ENCODE measurements at regions not wholly inside any gene's neighbourhood (a gene's known extent, or its start where the extent isn't known, plus 50 kb on each side); places are given as distances from the start of the nearest gene placed in this dataset.
"Not testable (repeated sequence)": the region's sequence is repeated elsewhere in the genome, so short reads cannot be mapped to it uniquely, and the experiment has no call there.

DNA sequence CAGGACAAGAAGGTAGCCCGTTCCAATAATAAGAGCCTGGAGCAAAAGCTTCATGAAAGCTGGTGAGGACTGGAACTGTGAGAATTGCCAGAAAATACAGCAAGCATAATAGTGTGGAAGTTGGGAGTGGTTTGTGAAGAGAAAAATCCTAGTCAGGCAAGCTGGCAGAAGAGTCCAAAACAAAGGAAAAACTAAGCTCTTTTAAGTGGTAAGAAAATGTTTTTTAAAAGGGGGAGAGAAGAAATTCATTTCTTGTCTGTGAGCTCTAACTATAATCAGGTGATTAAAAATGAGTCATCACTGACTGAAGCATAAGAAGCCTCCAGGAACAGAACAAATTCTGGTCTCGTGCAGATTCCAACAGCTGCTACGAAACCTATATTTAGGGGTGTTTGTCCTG lies 102.6 kb downstream of the CAAP1 start:
- DNase-seq, result no peak

DNA sequence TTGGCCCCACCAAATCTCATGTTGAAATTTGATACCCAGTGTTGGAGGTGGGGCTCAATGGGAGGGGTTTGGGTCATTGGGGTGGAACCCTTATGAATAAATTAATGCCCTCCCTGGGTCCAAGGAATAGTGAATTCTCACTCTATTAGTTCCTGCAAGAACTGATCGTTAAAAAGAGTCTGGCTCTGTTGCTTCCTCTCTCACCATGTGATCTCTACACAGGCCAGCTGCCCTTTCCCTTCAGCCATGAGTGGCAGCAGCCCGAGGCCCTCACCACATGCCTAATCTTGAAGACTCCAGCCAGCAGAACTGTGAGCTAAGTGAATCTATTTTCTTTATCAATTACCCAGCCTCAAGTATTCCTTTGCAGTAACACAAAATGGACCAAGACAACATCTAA lies 106.0 kb downstream of the CAAP1 start:
- no peak for DNase-seq

DNA sequence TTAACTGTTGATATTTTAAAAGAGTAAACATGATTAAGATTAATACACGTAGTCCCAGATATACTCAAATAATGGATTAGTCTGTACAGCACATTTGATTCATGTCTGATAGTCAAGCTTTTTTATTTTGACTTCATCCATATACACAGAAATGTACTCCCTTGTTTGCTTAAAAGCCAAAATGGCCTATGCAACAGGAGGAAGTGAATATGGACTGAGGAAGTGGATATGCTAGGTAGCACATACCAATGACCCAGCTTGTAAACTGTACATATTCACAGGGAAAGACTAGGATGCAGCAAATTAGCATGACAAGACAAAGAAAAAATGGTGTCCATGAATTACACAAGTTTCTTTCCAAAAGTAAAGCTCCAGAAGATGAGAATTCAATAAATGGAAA lies 109.7 kb downstream of the CAAP1 start:
- no peak for DNase-seq

DNA sequence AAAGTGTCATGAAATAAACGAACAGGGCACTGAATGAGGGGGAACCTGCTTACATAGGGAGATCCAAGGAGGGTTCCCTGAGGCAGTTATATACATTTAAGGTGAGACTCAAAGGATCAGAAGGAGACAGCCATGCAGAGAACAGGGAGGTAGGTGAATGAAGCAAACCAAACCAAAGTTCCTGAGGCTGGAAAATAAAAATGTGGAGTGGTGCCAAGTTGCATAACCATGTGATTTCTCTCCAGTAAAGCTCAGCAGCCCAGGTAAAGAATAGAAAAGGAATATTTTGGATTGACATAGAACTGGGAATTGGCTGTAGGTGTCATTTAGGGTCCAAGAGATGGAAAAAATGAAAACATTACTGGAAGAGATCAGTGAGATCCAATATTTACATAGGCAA lies 110.7 kb downstream of the CAAP1 start:
- DNase-seq, result no peak

DNA sequence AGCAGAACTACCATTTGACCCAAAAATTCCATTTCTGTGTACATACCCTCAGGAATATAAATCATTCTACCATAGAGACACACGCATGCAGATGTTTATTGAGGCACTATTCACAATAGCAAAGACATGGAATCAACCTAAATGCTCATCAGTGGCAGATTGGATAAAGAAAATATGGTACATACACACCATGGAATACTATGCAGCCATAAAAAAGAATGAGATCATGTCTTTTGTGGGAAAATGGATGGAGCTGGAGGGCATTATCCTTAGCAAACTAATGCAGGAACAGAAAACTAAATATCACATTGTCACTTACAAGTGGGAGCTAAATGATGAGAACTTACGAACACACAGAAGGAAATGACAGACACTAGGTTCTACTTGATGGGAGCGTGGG lies 112.3 kb downstream of the CAAP1 start:
- not testable (repeated sequence) for DNase-seq

DNA sequence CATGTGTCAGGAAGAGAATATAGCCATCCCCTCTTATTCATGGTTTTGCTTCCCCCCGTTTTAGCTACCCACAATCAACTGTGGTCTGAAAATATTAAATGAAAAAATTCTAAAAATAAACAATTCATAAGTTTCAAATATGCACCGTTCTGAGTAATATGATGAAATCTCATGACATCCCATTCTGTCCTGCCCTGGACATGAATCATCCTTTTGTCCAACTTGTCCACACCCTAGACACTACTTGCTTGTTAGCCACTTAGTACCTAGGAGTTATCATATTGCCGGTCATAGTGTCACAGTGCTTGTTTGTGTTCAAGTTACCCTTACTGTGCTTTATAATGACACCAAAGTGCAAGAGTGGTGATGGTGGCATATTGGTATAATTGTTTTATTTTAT lies 113.5 kb downstream of the CAAP1 start:
- no peak for DNase-seq

DNA sequence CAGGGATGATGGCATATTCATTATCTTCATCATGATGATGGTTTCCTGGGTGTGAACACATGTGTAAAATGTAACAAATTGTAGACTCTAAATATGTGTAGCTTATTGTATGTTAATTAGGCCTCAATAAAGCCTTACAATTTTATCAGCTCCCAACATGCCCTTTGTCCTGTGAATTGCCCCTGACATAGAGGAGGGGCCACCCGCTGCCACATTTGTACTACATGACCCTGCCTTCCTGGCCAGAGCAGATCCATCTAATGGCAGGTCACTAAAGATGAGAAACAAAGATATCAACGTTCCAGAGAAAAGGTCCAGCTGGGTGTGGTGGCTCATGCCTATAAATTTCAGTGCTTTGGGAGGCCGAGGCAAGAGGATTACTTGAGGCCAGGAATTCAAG lies 117.2 kb downstream of the CAAP1 start:
- no peak for DNase-seq

DNA sequence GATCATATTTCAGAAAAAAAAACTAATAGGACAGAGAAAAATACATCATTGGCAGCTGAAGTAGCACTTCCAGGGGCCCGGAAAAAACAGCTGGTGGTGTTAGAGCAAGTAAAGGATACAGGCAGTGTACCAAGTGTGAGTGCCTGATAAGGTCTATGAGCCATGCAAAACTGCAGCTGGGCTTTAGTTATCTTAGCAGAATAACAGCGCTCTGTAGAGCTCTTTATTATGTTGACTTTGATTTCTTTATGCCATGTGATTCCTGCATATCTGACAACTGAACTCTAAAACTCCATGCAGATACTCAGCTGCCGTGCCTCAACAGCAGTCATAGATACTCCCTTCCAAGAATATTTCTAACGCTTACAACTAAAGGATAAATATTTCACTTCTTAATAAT lies 119.5 kb downstream of the CAAP1 start:
- DNase-seq, result no peak

DNA sequence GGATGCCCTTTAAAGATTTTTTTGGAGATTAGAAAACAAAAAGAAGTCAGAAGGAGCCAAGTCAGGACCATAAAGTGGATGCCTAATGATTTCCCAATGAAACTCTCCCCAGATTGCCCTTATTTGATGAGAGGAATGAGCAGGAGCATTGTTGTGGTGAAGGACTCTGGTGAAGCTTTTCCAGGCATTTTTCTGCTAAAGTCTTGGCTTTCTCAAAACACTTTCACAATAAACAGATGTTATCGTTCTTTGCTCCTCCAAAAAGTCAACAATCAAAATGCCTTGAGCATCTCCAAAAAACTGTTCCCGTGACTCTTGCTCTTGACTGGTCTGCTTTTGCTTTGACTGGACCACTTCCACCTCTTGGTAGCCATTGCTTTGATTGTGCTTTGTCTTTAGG lies 121.8 kb downstream of the CAAP1 start:
- no peak for DNase-seq

DNA sequence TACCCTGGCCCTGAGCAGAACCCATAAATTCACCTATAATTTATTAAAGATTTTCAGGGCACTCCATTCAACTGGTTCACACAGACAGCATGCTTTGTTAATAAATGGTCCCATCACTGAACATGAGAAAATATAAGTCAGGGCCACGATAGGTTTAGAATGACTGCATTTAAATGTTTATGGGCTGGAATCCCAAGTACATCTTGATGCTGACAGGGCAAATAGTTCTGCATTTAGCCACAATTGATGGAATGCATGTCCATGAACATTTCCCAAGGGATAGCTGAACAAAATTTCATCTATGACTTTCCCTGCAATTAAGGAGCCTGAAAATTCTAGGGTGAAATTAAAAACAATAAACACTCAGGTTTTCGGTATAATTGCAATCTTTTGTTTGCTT lies 124.5 kb downstream of the CAAP1 start:
- no peak for DNase-seq

DNA sequence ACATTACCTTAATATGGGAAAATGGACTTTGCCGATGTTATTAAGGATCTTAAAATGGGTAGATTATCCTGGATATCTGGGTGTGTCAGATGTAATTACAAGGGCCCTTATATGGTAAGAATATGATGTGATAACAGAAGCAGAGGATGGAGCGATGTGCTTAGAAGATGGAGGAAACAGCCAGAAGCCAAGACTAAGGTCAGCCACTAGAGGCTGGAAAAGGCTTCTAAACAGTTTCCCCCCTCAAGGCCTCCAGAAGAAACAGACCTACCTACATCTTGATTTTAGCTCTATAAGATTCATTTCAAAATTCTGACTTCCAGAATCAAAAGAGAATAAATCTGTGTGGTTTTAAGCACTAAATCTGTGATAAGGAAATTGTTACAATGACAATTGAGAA lies 131.9 kb downstream of the CAAP1 start:
- no peak for DNase-seq

DNA sequence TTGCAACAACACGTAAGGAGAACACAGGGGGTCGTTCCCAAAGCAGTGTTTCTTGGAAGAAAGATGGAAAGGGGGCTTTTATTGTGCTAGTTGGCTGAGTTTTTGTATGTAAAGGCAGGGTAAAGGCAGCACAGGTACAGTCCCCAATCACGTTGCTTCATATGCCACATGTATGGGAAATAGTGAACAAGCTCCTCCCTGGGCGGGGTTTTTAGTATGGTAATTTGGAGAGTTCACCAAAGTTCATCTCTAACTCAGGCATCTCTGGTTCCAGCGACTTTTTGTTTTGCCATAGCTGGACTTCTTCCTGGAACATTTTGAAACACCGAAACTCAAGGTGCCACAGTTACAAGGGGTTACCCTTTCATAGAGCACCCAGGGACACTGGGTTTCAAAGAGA lies 133.9 kb downstream of the CAAP1 start:
- DNase-seq, result no peak

DNA sequence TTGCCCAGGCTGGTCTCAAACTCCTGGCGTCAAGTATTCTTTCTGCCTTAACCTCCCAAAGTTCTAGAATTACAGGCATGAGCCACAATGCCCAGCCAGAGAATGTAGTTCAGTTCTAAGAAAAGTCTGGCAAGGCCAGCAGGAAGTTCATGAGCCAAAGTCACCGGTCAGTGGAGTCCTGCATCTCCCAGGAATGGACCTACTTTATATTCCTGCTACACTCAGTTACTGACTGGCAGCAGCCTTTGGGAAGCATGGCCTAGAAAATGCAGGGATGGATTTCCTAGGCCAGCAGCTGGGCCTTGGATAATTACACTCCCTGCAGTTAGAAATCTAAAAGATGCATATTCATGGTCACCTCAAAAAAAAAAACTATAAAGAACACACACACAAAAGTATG lies 135.7 kb downstream of the CAAP1 start:
- DNase-seq, result no peak

DNA sequence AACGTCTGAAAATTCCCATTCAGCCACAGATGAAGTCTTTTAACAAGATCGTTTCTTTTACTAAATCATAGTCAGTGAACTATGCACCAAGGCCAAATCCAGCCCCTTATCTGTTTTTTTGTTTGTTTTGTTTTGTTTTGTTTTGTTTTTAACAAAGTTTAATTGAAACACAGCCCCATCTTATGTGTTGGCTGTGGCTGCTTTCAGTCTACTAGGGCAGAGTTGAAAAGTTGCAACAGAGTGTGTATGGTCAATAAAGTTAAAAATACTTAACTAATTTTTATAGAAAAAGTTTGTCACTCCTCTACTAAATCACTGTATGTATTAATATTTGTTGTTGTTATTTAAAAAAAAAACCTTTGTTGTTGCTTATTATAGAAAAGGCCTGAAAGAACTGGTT lies 137.1 kb downstream of the CAAP1 start:
- DNase-seq, result no peak

DNA sequence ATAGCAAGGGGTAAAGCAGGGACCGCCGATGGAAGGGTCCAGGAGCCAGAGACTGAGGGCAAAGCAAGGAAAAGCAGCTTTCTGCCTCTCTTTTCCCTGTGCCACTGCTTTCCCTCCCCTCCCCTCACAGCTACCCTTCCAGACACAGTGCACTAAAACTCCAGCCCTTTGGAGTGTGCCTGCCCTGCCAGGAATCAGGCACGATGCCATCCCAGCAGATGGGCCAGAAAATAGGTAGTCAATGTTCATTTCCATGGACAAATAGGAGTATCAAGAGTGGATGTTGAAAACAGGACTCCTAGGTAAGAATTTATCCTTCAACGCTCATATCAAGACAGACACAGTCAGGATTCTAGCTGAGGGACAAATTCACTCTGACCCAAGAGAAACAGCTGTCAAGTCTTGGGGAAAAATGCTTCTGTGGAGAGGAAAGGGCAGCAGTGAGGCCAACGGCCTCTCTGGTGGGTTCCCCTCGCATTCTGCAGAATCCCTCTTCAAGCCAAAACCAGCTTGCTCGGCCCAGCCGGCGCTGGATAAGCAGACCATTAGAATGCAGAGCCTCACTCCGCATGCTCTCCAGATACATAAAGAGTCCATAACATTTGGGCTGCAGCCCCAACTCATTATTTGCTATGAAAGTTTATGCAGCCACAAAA lies 138.0 kb downstream of the CAAP1 start:
- no peak for DNase-seq

DNA sequence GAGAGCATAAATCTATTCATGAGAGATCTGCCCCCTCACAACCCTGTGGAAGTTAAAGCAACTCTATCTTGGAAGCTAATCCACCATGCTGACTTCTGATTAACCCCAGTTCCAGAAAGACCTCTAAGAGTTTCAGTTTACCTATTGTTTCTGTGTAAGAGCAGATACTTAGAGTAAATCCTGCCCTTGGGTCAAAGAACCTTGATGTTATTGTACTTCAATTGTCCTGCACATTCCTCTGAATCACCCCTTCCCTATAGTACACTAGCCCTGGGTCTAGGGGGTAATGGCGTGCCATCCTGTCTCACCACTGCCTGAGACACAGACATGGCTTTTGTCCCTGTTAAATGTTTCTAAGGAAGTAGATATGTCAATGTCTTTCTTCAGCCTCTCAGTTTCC lies 138.6 kb downstream of the CAAP1 start:
- no peak for DNase-seq

DNA sequence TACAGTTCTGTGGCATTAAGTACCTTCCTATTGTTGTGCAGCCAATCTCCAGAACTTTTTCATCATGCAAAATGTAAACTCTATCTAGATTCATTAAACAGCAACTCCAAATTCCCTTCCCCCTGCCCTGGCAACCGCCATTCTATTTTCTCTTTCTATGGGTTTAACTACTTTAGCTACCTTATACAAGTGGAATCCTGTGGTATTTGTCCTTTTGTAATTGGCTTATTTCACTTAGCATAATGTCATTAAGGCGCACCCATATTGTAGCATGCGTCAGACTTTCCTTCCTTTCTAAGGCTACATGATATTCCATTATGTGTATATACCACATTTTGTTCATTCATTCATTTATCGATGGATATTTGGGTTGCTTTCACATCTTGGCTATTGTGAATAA lies 142.4 kb downstream of the CAAP1 start:
- DNase-seq, result no peak

DNA sequence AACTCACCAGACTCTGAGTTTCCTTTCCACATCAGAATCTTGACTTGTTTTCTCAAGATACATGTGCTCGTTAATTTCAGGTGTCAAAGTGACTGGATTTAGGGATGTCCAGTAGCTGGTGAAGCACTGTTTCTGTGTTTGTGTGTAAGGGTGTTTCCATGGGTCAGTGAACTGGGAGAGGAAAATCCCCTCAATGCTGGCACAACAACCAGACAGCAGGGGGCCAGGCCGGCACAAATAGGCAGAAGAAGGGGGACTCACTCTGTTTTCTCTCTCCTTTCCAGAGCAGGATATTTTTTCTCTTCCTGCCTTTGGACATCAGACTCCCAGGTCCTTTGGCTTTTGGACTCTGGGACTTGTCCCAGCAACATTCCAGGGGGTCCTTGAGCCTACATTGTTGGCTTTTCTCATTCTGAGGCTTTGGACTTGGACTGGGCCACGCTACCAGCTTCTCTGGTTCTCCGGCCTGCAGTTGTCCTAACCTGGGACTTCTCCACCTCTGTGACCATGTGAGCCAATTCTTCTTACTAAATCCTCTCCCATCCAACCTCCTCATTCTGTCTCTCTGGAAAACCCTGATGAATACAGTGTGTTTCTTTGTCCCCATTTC lies 144.0 kb downstream of the CAAP1 start:
- DNase-seq, result no peak

DNA sequence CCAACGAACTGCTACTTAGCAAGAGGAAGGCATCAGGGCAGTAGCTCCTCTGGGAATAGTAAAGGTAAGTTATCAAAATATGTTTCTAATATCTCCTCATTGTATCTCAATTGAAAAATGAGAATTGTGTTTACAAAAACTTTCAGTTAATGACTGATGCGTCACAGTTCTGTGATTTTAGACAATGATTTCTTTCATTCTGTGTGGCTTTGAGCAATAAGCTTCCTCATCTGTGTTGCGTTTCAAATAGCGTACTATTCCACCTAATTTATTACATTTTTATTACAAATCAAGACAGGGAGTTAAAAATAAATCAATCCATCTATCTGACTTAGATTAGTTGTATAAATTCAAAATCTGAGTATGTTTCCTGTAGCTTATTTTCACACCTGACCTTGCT lies 145.0 kb downstream of the CAAP1 start:
- no peak for DNase-seq

DNA sequence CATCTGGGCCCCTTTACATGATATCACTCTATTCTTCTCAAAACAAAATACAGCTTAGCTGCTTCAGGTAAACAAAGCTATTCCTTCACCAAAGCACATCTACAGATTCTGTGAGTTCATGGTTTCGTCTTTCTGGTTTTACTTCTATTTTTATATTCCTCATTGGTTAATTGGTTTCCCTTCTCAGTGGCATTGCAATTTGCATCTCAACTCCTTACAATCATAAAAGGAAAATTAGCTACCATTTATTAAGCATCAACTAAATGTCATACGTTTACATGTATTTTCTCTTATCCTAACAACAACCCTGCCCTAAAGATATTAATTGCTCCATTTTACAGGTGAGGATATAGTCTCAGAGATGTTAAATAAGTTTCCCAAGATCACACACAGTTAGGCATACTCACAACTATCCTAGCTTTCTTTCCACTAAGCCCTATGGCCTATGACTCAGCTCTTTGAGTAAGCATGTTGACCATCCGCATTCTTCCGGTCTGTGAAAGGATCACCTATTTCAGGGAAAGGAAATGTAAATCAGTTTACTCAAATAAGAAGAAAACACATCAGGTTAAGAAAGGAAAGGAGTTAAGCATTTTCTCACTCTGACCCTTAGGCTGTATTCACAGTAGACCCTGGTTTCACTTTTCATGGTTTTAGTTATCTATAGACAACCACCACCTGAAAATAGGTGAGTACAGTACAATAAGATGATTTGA lies 146.1 kb downstream of the CAAP1 start:
- DNase-seq, result no peak

DNA sequence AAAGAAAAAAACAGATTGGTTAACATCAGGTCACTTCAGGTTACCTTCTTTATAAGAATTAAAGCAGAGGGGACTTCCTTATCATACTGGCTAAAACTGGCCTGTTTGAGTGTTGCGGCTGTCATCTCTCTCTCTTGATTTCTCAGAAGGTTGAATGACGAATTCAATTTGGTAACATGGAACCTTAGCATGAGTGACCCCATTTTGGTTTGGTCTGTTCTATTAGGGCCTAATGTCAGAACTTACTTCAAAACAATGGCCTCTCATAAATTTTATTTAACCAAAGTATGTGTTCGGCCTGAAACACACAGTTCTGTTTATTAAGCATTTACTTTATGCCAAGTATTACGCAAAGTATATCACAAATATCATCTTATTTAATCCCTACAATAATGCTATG lies 147.5 kb downstream of the CAAP1 start:
- no peak for DNase-seq

DNA sequence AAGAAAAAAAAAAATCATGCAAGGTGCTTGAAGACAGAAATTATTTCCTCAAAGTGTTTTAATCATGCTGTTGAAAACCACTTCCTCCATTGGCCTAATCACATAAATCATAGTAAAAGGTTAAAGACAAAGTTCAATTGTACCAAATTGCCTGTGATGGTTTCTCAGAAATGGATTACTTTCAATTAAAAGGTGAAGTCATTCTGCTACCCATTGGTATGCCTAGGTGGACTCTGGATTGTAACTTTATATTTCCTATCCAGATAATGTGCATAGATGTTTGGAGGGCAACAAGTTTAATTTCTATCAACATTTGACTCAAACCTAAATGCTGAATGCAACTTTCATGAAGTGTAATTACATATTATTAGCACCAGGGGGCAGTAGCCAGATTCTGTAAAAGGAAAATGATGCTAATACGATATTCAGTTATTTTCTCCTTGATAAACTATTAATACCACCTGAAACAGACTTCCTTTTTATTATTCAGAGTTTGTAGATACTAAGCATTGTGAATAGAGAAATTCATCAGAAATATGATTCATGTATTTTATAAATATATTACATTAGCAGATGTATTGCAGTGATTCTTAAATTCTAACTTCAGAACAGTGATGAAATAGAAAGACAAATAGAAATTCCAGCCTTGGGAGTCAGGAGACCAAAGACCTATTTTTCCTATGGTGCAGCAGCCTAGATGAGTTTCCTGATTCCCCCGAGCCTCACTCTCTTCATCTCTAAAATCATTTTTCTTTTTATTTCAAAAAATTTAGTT lies 148.2 kb downstream of the CAAP1 start:
- DNase-seq, result no peak

DNA sequence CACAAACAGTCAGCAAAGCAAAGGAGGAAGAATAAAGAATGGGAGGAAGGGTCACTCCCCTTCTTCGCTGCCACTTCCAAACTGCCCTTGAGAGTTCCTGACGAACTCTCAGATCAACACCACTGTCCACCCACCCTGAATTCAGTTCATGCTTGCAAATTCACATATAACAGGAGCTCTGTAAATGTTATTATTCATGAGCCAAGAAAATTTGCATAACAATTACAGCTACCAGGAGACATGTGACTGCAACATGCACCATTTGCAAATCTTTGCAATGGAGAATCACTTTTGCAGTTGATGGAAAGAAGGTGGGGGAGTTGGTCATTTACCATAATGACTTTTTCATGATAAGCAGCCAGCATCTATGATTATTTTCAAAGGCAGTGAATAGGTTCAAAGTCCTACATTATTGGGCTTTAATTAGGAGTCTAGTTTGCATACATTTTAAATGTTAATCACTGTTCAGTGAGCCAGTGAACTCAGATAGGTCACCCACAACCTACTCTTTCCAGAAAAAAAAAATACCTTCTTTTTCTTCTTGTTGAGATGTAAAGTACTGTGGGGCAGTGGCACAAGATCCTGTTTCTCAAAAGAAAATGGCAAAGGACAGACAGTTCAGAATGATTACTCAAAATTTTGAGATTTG lies 149.7 kb downstream of the CAAP1 start:
- no peak for DNase-seq

Measured in NCI-H1930 (cell line).